DMS53 treated with DMSO at 0.1 percent for 48 hours (cell line): ENCODE measurements at regions not wholly inside any gene's neighbourhood (a gene's known extent, or its start where the extent isn't known, plus 50 kb on each side); places are given as distances from the start of the nearest gene placed in this dataset.

Experiments used
- DNase-seq: peaks from one replicate; lab custom pipeline; 2025; ENCODE audit not compliant: unreplicated experiment; lab: John Stamatoyannopoulos, UW

GRCh38 chr5:10876006-10876744 lies 115.1 kb upstream of the DAP start:
- DNase-seq: no peak

- DNase-seq: no peak
Observed at GRCh38 chr5:10875201-10875768, 114.3 kb upstream of the DAP start.

DNA sequence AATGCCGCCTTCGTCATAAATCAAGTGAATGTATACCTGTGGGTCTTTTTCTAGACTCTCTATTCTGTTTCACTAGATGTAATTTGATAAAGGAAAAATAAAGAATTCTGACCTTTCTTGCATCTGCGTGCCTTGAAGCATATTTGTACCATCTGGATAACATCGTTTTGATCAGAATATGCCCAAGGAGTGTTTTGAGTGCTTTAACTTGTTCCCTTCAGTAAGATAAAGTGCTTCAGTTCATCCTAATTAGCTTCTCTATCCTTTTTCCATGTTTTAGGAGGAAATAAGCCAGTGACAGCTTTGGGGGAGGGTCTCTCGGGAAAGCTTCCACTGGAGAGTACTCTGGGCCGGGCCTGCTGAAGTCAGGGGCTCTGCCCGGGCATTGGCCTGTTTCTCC lies 113.5 kb upstream of the DAP start:
- no peak for DNase-seq

DNA sequence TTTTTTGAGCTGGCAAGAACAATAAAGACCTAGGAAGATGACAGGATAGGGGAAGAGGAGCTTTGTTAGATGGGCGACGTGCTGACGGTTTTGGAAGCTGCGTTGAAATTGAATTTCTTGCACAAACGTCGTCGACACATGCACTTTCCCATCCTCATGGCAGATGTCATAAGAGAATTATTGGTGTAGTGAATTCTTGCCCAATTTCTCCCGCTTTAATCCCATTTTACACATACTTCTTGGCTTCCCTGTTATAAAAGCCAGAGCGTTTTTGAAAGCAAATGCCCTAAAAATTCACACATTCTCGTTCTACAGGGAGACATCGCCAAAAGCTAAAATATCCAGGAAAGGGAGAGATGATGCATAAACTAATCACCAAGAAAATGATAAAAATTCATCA lies 109.8 kb upstream of the DAP start:
- no peak for DNase-seq

GRCh38 chr5:10868956-10869355 lies 107.9 kb upstream of the DAP start:
- no peak for DNase-seq

- DNase-seq: no peak
Observed at GRCh38 chr5:10867389-10868303, 106.6 kb upstream of the DAP start.

DNA sequence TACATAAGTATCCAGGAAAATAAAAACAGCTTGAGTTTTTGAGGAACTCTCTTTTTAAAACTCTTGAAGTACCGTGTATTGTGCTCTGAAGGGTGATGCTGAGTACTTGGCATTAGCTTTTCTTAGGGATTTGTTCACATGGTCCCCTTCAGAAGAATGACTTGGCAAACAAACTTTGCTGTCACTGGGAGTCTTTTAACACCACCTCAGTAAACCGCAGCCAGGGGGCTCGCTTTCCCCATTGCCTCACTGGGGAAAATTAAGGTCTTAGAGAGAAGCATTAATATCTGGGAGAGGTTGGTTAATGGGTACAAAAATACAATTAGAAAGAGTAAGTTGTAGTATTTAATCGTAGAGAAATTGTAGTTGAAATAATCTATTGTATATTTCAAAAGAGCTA lies 105.9 kb upstream of the DAP start:
- DNase-seq: no peak

DNA sequence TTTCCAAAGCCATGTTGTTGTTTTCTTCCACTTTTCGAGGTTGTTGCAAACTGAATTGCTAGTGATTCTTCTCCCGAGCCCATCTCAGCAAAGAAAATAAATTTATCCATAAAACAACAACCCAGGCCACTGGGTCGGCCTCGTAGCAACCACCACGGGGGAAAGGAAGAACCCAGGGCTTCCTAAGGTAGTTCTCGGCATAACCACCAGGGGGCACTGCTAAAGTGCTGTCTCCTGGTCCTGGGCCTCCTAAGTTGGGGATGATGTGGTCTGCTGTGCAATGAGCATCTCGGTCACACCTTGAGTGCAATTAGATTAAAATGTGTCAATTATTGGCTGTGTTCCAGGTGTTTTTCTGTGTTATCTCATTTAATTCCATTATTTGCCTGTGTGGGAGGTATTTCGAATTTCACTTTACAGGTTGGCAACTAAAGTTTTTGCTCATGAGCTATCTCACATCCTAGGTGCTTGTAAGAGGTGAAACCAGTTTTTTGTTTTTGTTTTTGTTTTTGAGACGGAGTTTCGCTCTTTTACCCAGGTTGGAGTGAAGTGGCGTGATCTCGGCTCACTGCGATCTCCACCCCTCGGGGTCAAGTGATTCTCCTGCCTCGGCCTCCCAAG lies 102.8 kb upstream of the DAP start:
- peak; percentile 63 for DNase-seq

GRCh38 chr5:10862085-10862484 lies 101.1 kb upstream of the DAP start:
- DNase-seq: no peak

DNA sequence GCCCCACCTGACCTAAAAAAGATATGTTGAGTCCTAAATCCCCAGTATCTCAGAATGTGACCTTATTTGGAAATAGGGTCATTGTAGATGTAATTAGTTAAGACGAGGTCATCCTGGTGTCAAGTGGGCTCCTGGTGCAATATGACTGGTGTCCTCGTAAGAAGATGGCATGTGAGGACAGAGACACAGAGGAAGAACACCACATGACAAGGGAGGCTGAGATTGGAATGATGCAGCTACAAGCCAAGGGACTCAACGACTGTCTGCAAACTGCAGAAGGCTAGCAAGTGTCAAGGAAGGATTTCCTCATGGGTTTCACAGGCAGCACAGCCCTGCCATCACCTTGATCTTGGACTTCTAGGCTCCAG lies 100.4 kb upstream of the DAP start:
- no peak for DNase-seq

- no peak for DNase-seq
Observed at GRCh38 chr5:10860645-10861422, 99.8 kb upstream of the DAP start.

- DNase-seq: no peak
Observed at GRCh38 chr5:10860196-10860543, 99.1 kb upstream of the DAP start.

DNA sequence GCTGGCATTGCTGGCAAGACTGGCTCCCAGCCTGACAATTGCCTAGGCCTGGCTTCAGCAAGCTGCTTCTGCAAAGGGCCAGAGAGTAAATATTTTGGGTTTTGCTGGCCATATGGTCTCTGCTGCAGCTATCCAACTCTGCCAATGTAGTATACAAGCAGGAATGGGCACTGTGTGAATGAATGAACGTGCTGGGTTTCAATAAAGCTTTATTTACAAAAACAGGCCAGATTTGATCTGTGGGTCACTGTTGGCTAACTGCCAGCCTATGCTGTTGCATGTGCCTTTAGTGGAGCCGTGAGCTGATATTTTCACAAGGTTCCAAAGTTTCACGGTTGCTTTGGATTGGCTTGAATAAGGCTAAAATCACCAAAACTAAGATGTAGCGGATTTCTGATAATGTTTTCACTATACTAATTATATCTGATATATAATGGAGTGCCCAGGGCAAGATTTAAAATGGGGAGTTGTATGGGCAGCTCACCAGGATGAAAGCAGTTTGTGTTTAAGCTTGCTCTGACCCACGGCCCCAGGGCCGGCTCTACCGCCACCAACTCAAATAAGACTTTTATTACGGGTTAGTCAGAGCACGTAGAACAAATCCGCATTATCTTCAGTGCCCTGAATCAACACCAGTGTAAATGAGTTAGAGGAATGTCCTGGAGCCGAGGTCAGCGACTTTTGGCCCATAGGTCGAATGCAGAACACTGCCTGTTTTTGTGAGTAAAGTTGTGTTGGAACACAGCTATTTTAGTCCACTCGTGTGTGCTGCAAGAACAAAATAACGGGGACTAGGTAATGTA lies 98.6 kb upstream of the DAP start:
- no peak for DNase-seq

- no peak for DNase-seq
Observed at GRCh38 chr5:10858945-10859344, 97.9 kb upstream of the DAP start.

DNA sequence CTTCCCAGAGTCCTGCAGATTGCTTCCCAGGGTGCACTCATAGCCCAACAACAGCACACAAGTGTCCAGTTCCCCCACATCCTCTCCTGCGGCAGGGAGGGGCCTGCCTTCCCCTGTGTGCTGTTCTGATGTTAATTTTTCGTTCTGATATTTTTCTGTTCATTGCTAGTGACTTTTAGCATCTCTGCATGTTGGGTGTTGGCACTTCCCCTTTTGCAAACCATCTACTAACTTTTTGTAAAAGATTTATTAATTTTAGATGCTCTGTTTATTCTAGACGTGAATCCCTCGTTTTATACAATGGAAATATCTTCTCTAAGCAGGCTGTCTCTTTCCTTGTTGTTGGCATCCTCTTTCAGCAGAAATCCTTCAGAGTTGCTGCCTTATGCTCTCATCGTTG lies 97.3 kb upstream of the DAP start:
- DNase-seq: no peak

DNA sequence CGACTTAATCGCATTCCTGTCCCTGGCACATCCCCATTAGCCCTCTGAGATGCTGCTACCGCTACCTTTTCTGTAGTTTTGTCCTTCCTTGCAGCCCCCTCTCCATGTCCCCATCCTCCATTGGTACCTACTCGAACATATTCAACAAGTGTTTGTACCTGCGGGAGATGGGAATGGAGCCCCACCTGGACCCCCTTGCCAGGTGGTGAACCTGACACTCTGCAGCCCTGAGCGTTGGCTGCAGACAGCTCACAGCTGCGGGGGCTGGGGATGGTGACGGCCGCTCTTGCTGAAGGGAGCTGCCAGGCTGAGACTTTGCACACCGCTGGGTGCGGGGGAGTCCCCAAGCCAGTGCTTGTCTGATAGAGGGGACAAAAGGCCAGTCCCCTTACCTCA lies 96.3 kb upstream of the DAP start:
- no peak for DNase-seq

DNA sequence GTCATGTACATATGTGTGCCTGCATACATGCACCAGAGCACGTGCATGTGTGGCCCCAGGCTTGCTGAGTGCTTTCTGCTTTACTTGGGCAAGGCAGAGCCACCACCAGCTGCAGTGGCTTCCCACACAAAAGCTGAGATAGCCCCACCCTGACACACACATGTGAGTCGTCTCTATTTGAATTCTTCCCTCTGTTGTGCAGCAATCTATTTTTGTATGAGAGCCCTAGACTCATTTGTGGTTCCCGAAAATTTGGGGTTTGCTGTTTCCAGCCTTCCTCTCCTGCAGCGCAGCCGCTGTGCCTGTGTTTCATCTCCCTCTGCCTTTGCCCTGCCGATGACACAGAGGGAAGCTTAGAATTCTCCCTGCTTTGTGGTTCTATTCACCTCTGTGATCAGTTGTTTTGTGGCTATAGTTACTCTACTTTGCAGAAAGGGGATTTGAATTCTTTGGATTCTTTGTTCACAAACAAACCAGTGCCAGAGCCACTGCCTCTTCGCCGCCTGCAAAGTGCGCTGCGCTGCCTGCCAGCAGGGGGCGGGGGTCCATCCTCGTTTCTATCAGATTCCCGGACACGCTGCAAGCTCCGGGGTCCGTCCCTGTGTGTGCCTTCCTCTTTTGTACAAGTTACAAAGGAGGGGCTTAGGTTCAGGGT lies 95.8 kb upstream of the DAP start:
- DNase-seq: no peak

DNA sequence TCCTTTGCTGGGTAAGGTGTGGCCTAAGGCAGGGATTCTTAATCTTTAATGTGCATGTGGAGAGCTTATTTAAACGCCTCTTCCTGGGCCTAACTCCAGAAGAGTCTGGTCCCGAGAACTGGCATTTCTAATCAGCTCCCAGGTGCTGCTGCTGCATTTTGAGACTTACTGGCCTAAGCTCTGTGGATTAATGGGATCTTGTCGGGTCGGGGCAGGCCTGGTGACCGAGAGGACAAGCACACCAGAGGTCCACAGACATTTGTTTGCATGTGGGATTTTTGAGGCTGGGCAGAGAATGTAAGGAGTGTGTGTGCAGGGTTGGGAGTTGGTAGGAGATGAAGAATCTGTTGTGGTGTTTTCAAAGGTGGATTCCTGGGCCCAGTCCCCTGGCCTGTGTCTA lies 95.0 kb upstream of the DAP start:
- no peak for DNase-seq

DNA sequence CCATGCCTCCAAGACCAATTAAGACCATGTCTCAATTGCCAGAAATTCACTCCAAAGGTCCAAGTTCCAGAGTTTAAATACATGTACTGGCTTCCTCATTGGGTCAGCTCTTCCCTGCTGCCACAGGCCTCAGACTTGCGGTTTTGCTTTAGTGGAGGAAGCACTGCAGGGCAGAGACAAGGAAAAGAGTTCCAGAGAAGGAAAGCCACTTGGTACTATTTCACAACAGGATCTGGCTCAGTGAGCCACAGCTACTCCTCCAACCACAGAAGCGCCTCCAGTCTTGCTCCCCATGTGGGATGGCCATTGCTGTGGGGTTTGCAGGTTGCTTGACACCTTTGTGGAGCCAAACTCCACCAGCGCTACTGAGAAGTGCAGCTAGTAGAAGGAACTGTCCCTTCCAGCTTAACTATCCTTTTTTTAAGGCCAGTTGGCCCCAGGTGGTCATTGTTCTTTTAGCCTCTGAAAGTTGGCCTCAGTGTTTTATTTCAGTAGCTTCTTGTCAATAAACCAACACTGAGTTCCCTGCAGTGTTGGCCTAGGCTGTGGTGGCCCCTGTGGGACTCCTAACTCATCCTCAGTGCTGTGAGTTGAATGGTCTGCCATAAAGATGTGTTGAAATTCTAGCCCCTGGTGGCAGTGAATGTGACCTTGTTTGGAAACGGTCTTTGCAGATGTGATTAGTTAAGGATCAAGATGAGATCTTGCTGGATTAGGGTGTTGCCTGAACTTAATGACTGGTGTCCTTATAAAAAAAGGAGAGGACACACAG lies 93.7 kb upstream of the DAP start:
- DNase-seq: no peak
